GM12801 (cell line): ENCODE measurements at regions not wholly inside any gene's neighbourhood (a gene's known extent, or its start where the extent isn't known, plus 50 kb on each side); places are given as distances from the start of the nearest gene placed in this dataset.

Experiments used
- TF ChIP-seq, protein P1 (sequence below): IDR thresholded peaks from one replicate; pipeline ENCODE4 v1.5.1; 2011; ENCODE audit warnings: control low read depth; ENCODE audit not compliant: insufficient read length; ENCODE audit errors: extremely low read depth

DNA sequence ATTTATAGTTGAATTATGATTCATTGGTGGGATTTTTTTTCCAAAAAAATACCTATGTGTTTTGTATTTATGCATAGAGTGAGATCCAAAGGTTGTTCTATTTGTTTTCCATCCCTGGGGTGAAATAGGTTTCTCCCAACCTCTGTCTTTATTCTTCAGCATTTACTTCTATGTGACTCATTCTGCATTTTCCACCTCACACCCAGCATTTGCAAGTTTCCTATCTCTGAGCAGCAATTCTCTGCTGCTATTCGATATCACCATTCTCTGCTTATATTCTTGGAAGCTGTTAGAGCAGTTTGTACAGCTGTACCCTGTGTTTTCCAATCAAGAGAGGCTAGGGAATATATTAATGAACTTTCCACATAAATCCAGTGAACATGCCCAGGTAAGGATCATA, 538.9 kb downstream of the SNAPC1 start:
- TF ChIP-seq, protein P1, sequence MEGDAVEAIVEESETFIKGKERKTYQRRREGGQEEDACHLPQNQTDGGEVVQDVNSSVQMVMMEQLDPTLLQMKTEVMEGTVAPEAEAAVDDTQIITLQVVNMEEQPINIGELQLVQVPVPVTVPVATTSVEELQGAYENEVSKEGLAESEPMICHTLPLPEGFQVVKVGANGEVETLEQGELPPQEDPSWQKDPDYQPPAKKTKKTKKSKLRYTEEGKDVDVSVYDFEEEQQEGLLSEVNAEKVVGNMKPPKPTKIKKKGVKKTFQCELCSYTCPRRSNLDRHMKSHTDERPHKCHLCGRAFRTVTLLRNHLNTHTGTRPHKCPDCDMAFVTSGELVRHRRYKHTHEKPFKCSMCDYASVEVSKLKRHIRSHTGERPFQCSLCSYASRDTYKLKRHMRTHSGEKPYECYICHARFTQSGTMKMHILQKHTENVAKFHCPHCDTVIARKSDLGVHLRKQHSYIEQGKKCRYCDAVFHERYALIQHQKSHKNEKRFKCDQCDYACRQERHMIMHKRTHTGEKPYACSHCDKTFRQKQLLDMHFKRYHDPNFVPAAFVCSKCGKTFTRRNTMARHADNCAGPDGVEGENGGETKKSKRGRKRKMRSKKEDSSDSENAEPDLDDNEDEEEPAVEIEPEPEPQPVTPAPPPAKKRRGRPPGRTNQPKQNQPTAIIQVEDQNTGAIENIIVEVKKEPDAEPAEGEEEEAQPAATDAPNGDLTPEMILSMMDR, result no peak

DNA sequence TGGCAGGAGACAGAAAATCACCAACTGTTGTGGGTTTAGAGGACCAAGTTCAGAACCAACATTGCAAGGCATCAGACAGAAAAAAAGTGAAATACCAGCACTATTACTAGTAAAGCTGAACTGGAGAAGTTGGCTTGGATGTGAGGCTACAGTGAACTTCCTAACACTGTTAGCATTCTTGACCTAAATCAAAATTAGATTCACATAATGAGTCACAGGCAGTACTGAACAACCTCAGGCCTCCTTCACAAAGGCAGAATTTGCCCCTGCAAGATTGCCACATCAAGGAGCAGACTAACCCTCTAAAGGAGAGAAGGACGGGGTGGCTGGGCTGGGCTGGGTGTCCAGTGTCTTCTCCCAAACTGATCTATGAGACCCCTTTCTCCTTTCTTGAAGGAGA, 539.7 kb downstream of the SNAPC1 start:
- TF ChIP-seq, protein P1, result no peak

DNA sequence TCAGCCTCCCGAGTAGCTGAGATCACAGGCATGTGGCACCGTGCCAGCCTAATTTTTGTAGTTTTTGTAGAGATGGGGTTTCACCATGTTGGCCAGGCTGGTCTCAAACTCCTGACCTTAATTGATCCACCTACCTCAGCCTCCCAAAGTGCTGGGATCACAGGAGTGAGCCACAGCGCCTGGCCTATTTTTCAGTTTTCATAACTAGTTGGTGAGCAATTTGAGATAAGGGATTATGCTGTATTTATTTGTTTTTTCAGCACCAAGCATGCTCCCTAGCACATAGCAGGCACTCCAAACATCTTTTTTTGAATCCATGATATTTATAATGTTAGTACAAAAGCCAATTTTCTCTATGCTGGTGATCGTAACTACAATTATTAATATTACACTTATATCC, 541.2 kb downstream of the SNAPC1 start:
- TF ChIP-seq, protein P1, result no peak

DNA sequence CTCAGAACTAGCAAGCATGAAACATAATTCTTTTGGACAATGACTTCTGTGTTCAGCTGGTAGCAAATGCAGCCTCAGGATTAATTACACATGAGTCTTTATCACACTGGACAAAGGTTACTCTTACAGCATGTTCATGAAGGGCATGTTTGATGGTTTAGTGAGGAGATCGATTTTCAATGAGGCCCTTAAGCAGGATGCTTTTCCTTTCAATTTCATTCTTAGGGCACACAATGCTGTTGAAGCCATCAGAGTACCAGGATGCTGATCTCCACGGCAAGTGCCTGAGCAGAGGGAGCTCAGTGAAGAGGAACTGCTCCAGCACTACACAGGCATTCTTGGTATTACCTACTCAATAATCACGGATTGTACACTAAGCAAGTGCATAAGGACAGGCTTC, 542.0 kb downstream of the SNAPC1 start:
- TF ChIP-seq, protein P1, result no peak

DNA sequence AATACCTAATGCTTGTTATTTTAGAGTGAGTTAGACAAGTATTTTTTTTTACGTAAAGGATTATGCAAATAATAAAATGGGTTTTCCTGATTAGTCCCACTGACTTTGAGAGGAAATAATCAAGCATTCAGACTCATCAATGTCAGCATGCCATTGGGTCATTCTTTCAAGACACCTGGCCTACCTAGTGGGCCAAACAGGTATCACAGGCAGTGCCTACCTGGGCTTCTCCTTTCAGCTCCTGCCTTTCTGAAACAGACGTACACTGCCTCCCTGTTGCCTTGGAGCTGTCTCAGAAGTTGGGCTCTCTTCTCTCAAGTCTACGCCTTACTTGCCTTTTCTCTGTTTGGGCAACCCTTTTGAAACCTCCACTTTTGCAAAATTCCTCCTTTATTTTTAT, 545.6 kb downstream of the SNAPC1 start:
- TF ChIP-seq, protein P1, result no peak

DNA sequence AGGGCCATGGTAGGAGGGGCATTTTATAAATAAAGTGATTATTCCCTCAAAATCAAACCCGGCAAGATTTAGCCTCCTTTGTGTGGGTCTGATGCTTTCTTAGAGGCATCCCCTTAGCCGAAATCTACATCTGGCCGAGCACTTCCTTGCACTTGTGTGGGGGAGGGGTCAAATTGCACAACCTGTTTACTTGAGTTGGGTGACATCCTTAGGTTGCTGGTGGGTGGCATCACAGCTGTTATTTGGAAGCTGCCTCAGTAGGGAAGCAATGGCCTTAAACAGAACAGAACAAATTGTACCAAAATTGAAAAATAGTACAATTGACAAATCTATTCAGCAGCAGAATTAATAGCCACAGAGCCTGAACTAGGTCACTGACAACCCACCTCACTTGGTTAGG, 546.1 kb downstream of the SNAPC1 start:
- TF ChIP-seq, protein P1, result no peak

DNA sequence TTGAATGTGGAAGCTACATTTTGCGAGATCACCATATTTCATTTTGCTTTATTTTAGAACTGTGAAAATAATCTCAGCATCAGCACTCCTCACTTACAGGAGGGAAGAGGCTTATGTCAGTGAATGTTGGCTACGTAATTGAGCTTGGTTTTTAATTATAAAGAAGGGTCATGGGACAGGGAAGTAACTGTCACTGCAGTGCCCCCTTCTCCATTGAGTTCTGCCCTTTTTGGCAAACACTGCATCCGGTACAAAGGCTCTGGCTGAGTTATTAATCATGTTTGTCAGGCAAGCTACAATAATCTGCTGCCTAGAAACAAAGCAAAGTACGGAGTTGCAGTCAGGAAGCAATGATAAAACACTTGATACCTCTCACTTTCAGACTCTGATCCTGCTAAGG, 546.7 kb downstream of the SNAPC1 start:
- TF ChIP-seq, protein P1, result no peak

DNA sequence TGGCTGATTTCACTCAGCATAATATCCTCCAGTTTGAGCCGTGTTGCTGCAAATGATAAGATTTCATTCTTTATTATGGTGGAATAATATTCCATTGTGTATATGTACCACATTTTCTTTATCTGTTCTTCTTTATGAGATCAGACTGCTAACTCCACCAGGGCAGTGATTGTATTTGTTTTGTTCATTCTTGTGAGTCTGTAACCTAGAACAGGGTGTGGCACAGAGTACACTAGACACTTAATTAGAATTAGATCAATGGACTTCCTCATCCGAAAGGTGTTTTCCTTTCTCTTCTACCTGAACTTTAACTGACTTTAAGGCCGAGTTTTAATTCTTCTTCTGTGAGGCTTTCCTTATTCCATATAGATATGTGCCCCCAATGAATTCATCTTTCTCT, 551.0 kb downstream of the SNAPC1 start:
- TF ChIP-seq, protein P1, result no peak
